Psoas muscle (tissue), 7 donors: ENCODE measurements at regions not wholly inside any gene's neighbourhood (a gene's known extent, or its start where the extent isn't known, plus 50 kb on each side); places are given as distances from the start of the nearest gene placed in this dataset.

Source experiments
- ATAC-seq, 4 donors: fragments of 200-7000 bp; cut with Tn5 transposase; one replicate each; pipeline ENCODE4 v1.9.1; 2020; ENCODE audit warnings: moderate library complexity in 3 of 4, mild to moderate bottlenecking in 2 of 4
- DNase-seq, 2 donors: peaks; one replicate each; pipeline ENCODE4 v3.0.0-alpha.2; 2020
- H3K27ac ChIP-seq: fragments of 200-600 bp; one replicate; pipeline ENCODE4 v1.8.0; 2022
- H3K27me3 ChIP-seq, 3 donors: fragments of 200-600 bp in 1 of 3; one replicate each; pipeline versions ENCODE4 v1.6.1 to v1.8.0; 2013 to 2022; ENCODE audit warnings: low read length in 2 of 3, mild to moderate bottlenecking in 2 of 3, moderate library complexity in 1 of 3; ENCODE audit not compliant: insufficient read depth in 3 of 3
- H3K36me3 ChIP-seq, 2 donors: fragments of 200-600 bp in 1 of 2; one replicate each; pipeline versions ENCODE4 v1.6.1 to v1.8.0; 2013 to 2022; ENCODE audit warnings: low read depth in 1 of 2, mild to moderate bottlenecking in 1 of 2, moderate library complexity in 1 of 2; ENCODE audit not compliant: insufficient read depth in 1 of 2
- H3K4me1 ChIP-seq: fragments of 200-600 bp; one replicate; pipeline ENCODE4 v1.8.0; 2022
- H3K4me3 ChIP-seq: fragments of 200-600 bp; one replicate; pipeline ENCODE4 v1.8.0; 2022; ENCODE audit warnings: mild to moderate bottlenecking
- H3K9me3 ChIP-seq: fragments of 200-600 bp; one replicate; pipeline ENCODE4 v1.8.0; 2022
- WGBS, 3 donors: extraction: QIAGEN DNeasy Blood & Tissue Kit; methylation state at CpG; one replicate each; pipeline versions ENCODE4 v1.1.6 to v1.1.7; 2013; 5-methylcytosine and 5-hydroxymethylcytosine counted together
- intact Hi-C, 2 donors: fragments of 100-400 bp; cut with DNase I; formaldehyde crosslinking; loops; one replicate each; pipeline versions ENCODE4 v1.11.0 to v1.14.2; 2022
- TF ChIP-seq, protein P1 (sequence below): fragments of 200-600 bp; IDR thresholded peaks from one replicate; pipeline ENCODE4 v1.8.0; 2022; ENCODE audit warnings: antibody characterized with exemption
- donor health status: healthy with polysubstance abuse.
- donor health status: DM: no; HTN: no; CAD: no; lungs with moderate emphysema.
- donor health status: Bipolar disorder and iron deficiency.
- donor health status: healthy.
- donor health status: DM: yes; HTN: yes; CAD: no.
- donor health status: DM: no; HTN: no; CAD: no.
- donor health status: DM: yes; HTN: yes; CAD: no.

DNA sequence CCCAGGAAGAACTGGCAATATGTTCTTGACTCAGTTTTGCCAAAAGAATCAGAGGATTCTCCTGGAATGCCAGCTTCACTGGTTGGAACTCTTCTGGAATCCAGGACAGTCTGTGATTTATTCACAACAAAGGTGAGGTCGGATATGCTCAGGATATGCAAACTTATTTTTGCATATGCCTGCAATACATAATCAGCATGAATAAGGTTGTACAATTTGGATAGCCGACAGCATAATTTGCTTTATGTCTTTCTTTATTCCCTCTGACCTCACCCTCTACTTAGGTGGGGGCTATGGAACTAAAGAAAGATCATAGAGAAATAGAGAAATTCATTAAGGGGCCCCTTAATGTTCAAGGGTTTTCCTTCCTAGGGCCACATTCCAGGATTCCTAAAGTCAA lies 57.6 kb upstream of the AKR1E2 start:
- 55 to 71% (median 61%) methylated on average over 2 of the region's 2 CpGs for WGBS, 3 donors
- intact Hi-C loops = loop anchor here (5.0 to 10.0 kb wide), 4 partner anchors 111 to 984 kb away; partner anchors contain the start of gene KLF6 (in 1 of the 2)
- Histone ChIP-seq H3K27ac (peak overlapping the region; percentile 61), H3K27me3 (no peaks in the 10 kb centered on the region), H3K9me3 (no peaks in the 10 kb centered on the region), H3K4me1 (peaks cover 73% of the 10 kb centered on the region), H3K36me3 (no peaks in the 10 kb centered on the region), H3K4me3 (no peak overlapping the region)
- TF ChIP-seq, protein P1, sequence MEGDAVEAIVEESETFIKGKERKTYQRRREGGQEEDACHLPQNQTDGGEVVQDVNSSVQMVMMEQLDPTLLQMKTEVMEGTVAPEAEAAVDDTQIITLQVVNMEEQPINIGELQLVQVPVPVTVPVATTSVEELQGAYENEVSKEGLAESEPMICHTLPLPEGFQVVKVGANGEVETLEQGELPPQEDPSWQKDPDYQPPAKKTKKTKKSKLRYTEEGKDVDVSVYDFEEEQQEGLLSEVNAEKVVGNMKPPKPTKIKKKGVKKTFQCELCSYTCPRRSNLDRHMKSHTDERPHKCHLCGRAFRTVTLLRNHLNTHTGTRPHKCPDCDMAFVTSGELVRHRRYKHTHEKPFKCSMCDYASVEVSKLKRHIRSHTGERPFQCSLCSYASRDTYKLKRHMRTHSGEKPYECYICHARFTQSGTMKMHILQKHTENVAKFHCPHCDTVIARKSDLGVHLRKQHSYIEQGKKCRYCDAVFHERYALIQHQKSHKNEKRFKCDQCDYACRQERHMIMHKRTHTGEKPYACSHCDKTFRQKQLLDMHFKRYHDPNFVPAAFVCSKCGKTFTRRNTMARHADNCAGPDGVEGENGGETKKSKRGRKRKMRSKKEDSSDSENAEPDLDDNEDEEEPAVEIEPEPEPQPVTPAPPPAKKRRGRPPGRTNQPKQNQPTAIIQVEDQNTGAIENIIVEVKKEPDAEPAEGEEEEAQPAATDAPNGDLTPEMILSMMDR = no peak
- DNase-seq (no peak), ATAC-seq (no peak)

DNA sequence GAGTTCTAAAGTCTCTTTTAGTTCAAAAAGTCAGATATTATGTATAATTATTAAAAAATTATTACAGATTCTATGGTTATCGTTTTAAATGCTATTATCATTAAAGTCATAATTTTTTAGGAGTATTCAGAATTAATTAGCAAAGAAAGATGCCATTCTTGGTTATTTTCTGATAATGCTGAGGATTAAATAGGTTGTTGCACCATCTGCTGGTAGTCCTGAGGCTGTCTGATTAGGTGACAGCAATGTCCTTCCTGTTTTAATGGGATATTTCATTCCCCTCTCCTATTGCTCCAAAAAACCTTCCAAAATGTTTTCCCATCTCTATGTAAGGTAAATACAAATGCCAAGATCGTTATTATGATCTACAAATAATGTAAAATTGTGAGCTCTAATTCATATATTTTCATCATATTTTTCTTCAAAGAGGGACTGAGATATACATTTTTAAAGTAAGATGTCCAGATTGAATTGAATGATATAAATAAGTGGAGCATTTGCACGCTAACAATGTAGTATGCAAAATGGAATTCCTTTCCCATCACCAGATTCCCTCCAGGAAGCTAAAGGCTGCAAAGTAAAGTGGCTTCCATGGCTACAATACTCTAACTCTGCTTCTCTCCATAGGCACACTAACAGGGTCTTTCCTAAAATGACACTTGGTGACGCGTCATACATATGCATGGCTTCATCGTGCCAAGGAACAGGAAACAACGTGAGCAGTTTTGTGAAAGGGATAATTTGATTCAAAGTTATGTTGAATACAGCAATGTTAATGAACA lies 58.8 kb upstream of the AKR1E2 start:
- Histone ChIP-seq H3K4me3 (no peak overlapping the region), H3K4me1 (peaks cover 74% of the 10 kb centered on the region), H3K27ac (peak overlapping the region; percentile 61), H3K27me3 (no peaks in the 10 kb centered on the region), H3K9me3 (no peaks in the 10 kb centered on the region), H3K36me3 (no peaks in the 10 kb centered on the region)
- intact Hi-C loops = loop anchor here (2.0 to 10.0 kb wide), 6 partner anchors 104 to 1528 kb away; partner anchors contain the start of gene KLF6 (in 1 of the 2)
- TF ChIP-seq, protein P1 = peak; percentile 87
- 41 to 45% (median 41%) methylated on average over 7 of the region's 7 CpGs for WGBS, 3 donors
- DNase-seq = no peak
- peak; percentile 50 to 81 (median 72) for ATAC-seq

DNA sequence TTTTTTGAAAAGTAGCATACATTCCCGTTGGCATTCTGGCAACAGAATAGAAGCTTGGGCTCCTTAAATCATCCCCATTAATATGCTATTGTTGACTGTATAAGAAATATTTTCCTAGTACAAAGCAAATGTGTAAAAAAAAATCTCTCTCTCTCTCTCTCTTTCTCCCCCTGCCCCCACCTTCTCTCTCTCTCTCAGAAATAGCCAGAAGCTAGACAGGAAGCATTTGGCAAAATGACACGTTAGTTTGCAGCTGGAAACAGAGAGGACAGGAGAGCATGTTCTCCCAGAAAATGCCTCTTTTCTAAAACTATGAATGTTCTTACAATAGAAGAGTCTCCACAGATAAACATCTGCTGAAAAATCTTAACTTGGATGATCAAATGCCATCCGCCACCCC lies 59.6 kb upstream of the AKR1E2 start:
- H3K27me3 ChIP-seq = no peaks in the 10 kb centered on the region

DNA sequence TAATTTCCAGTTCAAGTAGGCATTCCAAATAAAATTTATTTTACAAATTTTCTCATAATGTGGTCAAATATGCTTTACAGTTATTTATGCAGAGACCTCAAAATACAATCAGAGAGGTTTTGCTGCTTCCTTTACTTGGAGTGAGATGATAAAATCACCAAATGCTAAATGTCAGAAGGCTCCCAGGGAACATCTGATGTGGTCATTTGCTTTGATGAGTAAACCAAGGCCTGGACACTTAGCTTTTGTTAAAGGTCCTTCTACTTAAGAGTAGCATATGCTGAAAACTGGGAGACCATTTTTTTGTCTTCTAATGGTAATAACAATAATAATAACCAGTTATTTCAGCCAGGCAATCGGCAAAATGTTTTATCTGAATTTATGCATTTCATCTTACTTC lies 60.6 kb upstream of the AKR1E2 start:
- no peak for DNase-seq
- no peak overlapping the region for H3K27ac ChIP-seq
- 86 to 97% (median 95%) methylated on average over 1 of the region's 1 CpG for WGBS, 3 donors

More for the DNA sequence above, 59.6 kb upstream of the AKR1E2 start:
- Histone ChIP-seq H3K36me3 (no peaks in the 10 kb centered on the region), H3K9me3 (no peaks in the 10 kb centered on the region), H3K27ac (peak overlapping the region; percentile 61), H3K4me1 (peaks cover 69% of the 10 kb centered on the region), H3K4me3 (no peak overlapping the region)
- 42 to 54% (median 47%) methylated on average over 3 of the region's 3 CpGs for WGBS, 3 donors
- intact Hi-C loops = loop anchor here (2.0 to 10.0 kb wide), 6 partner anchors 104 to 1528 kb away; partner anchors contain the start of gene KLF6 (in 1 of the 2)
- no peak for DNase-seq
- peak in 1 of 4 donors; percentile 21 for ATAC-seq
- TF ChIP-seq, protein P1 = no peak

More for the DNA sequence above, 60.6 kb upstream of the AKR1E2 start:
- peaks cover 60% of the 10 kb centered on the region for H3K4me1 ChIP-seq
- H3K9me3 ChIP-seq = no peaks in the 10 kb centered on the region
- H3K36me3 ChIP-seq = no peaks in the 10 kb centered on the region
- TF ChIP-seq, protein P1 = no peak
- no peak overlapping the region for H3K4me3 ChIP-seq
- H3K27me3 ChIP-seq = no peaks in the 10 kb centered on the region
- ATAC-seq = no peak
- intact Hi-C loops = loop anchor here (5.0 to 10.0 kb wide), 4 partner anchors 108 to 981 kb away; partner anchors contain the start of gene KLF6 (in 1 of the 2)
